ENCODE measurements at regions not wholly inside any gene's neighbourhood (a gene's known extent, or its start where the extent isn't known, plus 50 kb on each side); places are given as distances from the start of the nearest gene placed in this dataset.

DNA sequence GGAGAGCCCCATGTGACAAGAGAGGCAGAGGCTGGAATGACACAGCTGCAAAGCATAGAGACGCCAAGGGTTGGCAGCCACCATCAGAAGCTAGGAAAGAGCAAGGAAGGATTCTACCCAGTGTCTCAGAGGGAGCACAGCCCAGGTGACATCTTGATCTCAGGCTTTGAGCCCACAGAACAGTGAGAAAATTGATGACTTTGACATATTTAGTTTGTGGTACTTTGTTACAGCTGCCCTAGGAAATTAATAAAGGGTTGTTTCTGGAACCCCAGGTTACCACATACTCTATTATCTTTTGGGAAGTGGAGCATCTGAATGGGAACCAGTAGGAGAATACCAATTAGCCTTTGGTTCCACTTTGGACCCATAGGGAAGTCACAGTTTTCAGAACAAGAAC lies 231.7 kb downstream of the ZNF621 start:
- TF ChIP-seq, protein P1, sequence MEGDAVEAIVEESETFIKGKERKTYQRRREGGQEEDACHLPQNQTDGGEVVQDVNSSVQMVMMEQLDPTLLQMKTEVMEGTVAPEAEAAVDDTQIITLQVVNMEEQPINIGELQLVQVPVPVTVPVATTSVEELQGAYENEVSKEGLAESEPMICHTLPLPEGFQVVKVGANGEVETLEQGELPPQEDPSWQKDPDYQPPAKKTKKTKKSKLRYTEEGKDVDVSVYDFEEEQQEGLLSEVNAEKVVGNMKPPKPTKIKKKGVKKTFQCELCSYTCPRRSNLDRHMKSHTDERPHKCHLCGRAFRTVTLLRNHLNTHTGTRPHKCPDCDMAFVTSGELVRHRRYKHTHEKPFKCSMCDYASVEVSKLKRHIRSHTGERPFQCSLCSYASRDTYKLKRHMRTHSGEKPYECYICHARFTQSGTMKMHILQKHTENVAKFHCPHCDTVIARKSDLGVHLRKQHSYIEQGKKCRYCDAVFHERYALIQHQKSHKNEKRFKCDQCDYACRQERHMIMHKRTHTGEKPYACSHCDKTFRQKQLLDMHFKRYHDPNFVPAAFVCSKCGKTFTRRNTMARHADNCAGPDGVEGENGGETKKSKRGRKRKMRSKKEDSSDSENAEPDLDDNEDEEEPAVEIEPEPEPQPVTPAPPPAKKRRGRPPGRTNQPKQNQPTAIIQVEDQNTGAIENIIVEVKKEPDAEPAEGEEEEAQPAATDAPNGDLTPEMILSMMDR (conservative IDR thresholded peaks at IDR 0.05 in 1 of 2, IDR thresholded peaks at IDR 0.05 in 1 of 2; ENCODE audit: extremely low read depth in 1 of 2, insufficient read depth in 1 of 2, low read depth in 1 of 2, low read length in 2 of 2), result no peak
- TF ChIP-seq EZH2 (IDR thresholded peaks at IDR 0.05; ENCODE audit: borderline replicate concordance, low read length), result no peak
